ENCODE measurements at regions not wholly inside any gene's neighbourhood (a gene's known extent, or its start where the extent isn't known, plus 50 kb on each side); places are given as distances from the start of the nearest gene placed in this dataset.

- Histone ChIP-seq H3K4me3 (ENCODE audit: low read depth in 1 of 2, low read length in 2 of 2) (no peak overlapping the region), H3K27ac (ENCODE audit: low read depth, low read length) (no peak overlapping the region), H3K27me3 (ENCODE audit: control insufficient read depth in 1 of 2, insufficient read depth in 2 of 2, low read length in 2 of 2) (no peaks in the 10 kb centered on the region), H3K9me3 (ENCODE audit: low read length) (no peaks in the 10 kb centered on the region), H3K36me3 (ENCODE audit: insufficient read depth, low read length) (no peaks in the 10 kb centered on the region), H3K4me1 (ENCODE audit: insufficient read depth, low read length) (peaks cover 24% of the 10 kb centered on the region), H3K9ac (ENCODE audit: low read length) (no peak overlapping the region)
Measured at GRCh38 chr2:45319683-45320455, 291.2 kb downstream of the SRBD1 start.

- no peak overlapping the region for H3K4me3 ChIP-seq (ENCODE audit: low read depth in 1 of 2, low read length in 2 of 2)
- no peaks in the 10 kb centered on the region for H3K27me3 ChIP-seq (ENCODE audit: control insufficient read depth in 1 of 2, insufficient read depth in 2 of 2, low read length in 2 of 2)
- peaks cover 24% of the 10 kb centered on the region for H3K4me1 ChIP-seq (ENCODE audit: insufficient read depth, low read length)
- H3K9me3 ChIP-seq (ENCODE audit: low read length), result no peaks in the 10 kb centered on the region
- H3K36me3 ChIP-seq (ENCODE audit: insufficient read depth, low read length), result no peaks in the 10 kb centered on the region
- H3K27ac ChIP-seq (ENCODE audit: low read depth, low read length), result no peak overlapping the region
- no peak overlapping the region for H3K9ac ChIP-seq (ENCODE audit: low read length)
Measured at GRCh38 chr2:45318686-45319085, 292.4 kb downstream of the SRBD1 start.

GRCh38 chr2:45316576-45317338 is 294.3 kb downstream of the SRBD1 start:
- no peaks in the 10 kb centered on the region for H3K9me3 ChIP-seq (ENCODE audit: low read length)
- H3K27me3 ChIP-seq (ENCODE audit: control insufficient read depth in 1 of 2, insufficient read depth in 2 of 2, low read length in 2 of 2), result no peaks in the 10 kb centered on the region
- no peaks in the 10 kb centered on the region for H3K36me3 ChIP-seq (ENCODE audit: insufficient read depth, low read length)
- H3K27ac ChIP-seq (ENCODE audit: low read depth, low read length), result no peak overlapping the region
- H3K9ac ChIP-seq (ENCODE audit: low read length), result no peak overlapping the region
- H3K4me3 ChIP-seq (ENCODE audit: low read depth in 1 of 2, low read length in 2 of 2), result no peak overlapping the region
- H3K4me1 ChIP-seq (ENCODE audit: insufficient read depth, low read length), result peaks cover 24% of the 10 kb centered on the region

- Histone ChIP-seq H3K36me3 (ENCODE audit: insufficient read depth, low read length) (no peaks in the 10 kb centered on the region), H3K27ac (ENCODE audit: low read depth, low read length) (no peak overlapping the region), H3K9me3 (ENCODE audit: low read length) (no peaks in the 10 kb centered on the region), H3K4me1 (ENCODE audit: insufficient read depth, low read length) (peaks cover 24% of the 10 kb centered on the region), H3K4me3 (ENCODE audit: low read depth in 1 of 2, low read length in 2 of 2) (no peak overlapping the region), H3K27me3 (ENCODE audit: control insufficient read depth in 1 of 2, insufficient read depth in 2 of 2, low read length in 2 of 2) (no peaks in the 10 kb centered on the region), H3K9ac (ENCODE audit: low read length) (no peak overlapping the region)
Measured at GRCh38 chr2:45315861-45316260, 295.2 kb downstream of the SRBD1 start.

GRCh38 chr2:45312275-45312674 is 298.8 kb downstream of the SRBD1 start:
- H3K27ac ChIP-seq (ENCODE audit: low read depth, low read length), result no peak overlapping the region
- no peaks in the 10 kb centered on the region for H3K9me3 ChIP-seq (ENCODE audit: low read length)
- H3K9ac ChIP-seq (ENCODE audit: low read length), result no peak overlapping the region
- no peaks in the 10 kb centered on the region for H3K36me3 ChIP-seq (ENCODE audit: insufficient read depth, low read length)
- no peak overlapping the region for H3K4me3 ChIP-seq (ENCODE audit: low read depth in 1 of 2, low read length in 2 of 2)
- peaks cover 16% of the 10 kb centered on the region for H3K4me1 ChIP-seq (ENCODE audit: insufficient read depth, low read length)
- H3K27me3 ChIP-seq (ENCODE audit: control insufficient read depth in 1 of 2, insufficient read depth in 2 of 2, low read length in 2 of 2), result no peaks in the 10 kb centered on the region

- no peaks in the 10 kb centered on the region for H3K9me3 ChIP-seq (ENCODE audit: low read length)
- H3K4me3 ChIP-seq (ENCODE audit: low read depth in 1 of 2, low read length in 2 of 2), result no peak overlapping the region
- no peaks in the 10 kb centered on the region for H3K27me3 ChIP-seq (ENCODE audit: control insufficient read depth in 1 of 2, insufficient read depth in 2 of 2, low read length in 2 of 2)
- no peak overlapping the region for H3K27ac ChIP-seq (ENCODE audit: low read depth, low read length)
- no peaks in the 10 kb centered on the region for H3K36me3 ChIP-seq (ENCODE audit: insufficient read depth, low read length)
- peaks cover 14% of the 10 kb centered on the region for H3K4me1 ChIP-seq (ENCODE audit: insufficient read depth, low read length)
- no peak overlapping the region for H3K9ac ChIP-seq (ENCODE audit: low read length)
Measured at GRCh38 chr2:45311559-45311958, 299.5 kb downstream of the SRBD1 start.

GRCh38 chr2:45307147-45307546 is 297.9 kb upstream of the SIX2 start:
- Histone ChIP-seq H3K4me3 (ENCODE audit: low read depth in 1 of 2, low read length in 2 of 2) (no peak overlapping the region), H3K27me3 (ENCODE audit: control insufficient read depth in 1 of 2, insufficient read depth in 2 of 2, low read length in 2 of 2) (no peaks in the 10 kb centered on the region), H3K9me3 (ENCODE audit: low read length) (no peaks in the 10 kb centered on the region), H3K4me1 (ENCODE audit: insufficient read depth, low read length) (no peaks in the 10 kb centered on the region), H3K27ac (ENCODE audit: low read depth, low read length) (no peak overlapping the region), H3K9ac (ENCODE audit: low read length) (no peak overlapping the region), H3K36me3 (ENCODE audit: insufficient read depth, low read length) (no peaks in the 10 kb centered on the region)

- Histone ChIP-seq H3K4me1 (ENCODE audit: insufficient read depth, low read length) (no peaks in the 10 kb centered on the region), H3K9me3 (ENCODE audit: low read length) (no peaks in the 10 kb centered on the region), H3K36me3 (ENCODE audit: insufficient read depth, low read length) (no peaks in the 10 kb centered on the region), H3K9ac (ENCODE audit: low read length) (no peak overlapping the region), H3K27ac (ENCODE audit: low read depth, low read length) (no peak overlapping the region), H3K4me3 (ENCODE audit: low read depth in 1 of 2, low read length in 2 of 2) (no peak overlapping the region), H3K27me3 (ENCODE audit: control insufficient read depth in 1 of 2, insufficient read depth in 2 of 2, low read length in 2 of 2) (no peaks in the 10 kb centered on the region)
Measured at GRCh38 chr2:45305599-45305998, 296.3 kb upstream of the SIX2 start.

GRCh38 chr2:45303417-45304202 is 294.4 kb upstream of the SIX2 start:
- no peaks in the 10 kb centered on the region for H3K27me3 ChIP-seq (ENCODE audit: control insufficient read depth in 1 of 2, insufficient read depth in 2 of 2, low read length in 2 of 2)
- no peak overlapping the region for H3K4me3 ChIP-seq (ENCODE audit: low read depth in 1 of 2, low read length in 2 of 2)
- no peaks in the 10 kb centered on the region for H3K9me3 ChIP-seq (ENCODE audit: low read length)
- H3K4me1 ChIP-seq (ENCODE audit: insufficient read depth, low read length), result no peaks in the 10 kb centered on the region
- H3K27ac ChIP-seq (ENCODE audit: low read depth, low read length), result no peak overlapping the region
- H3K36me3 ChIP-seq (ENCODE audit: insufficient read depth, low read length), result no peaks in the 10 kb centered on the region
- no peak overlapping the region for H3K9ac ChIP-seq (ENCODE audit: low read length)

- H3K9ac ChIP-seq (ENCODE audit: low read length), result no peak overlapping the region
- H3K27ac ChIP-seq (ENCODE audit: low read depth, low read length), result no peak overlapping the region
- H3K4me3 ChIP-seq (ENCODE audit: low read depth in 1 of 2, low read length in 2 of 2), result no peak overlapping the region
- no peaks in the 10 kb centered on the region for H3K27me3 ChIP-seq (ENCODE audit: control insufficient read depth in 1 of 2, insufficient read depth in 2 of 2, low read length in 2 of 2)
- no peaks in the 10 kb centered on the region for H3K9me3 ChIP-seq (ENCODE audit: low read length)
- no peaks in the 10 kb centered on the region for H3K36me3 ChIP-seq (ENCODE audit: insufficient read depth, low read length)
- no peaks in the 10 kb centered on the region for H3K4me1 ChIP-seq (ENCODE audit: insufficient read depth, low read length)
Measured at GRCh38 chr2:45301307-45302277, 292.3 kb upstream of the SIX2 start.
